K562 (cell line): ENCODE measurements at regions not wholly inside any gene's neighbourhood (a gene's known extent, or its start where the extent isn't known, plus 50 kb on each side); places are given as distances from the start of the nearest gene placed in this dataset.

Experiments
- ATAC-seq: fragments of 200-7000 bp; cut with Tn5 transposase; 3 replicates; pipeline ENCODE4 v1.9.1; 2020; ENCODE audit warnings: moderate library complexity
- BruUV-seq: library from RNA; stranded (reverse); fragments of 400-500 nt; replicated peaks from 2 replicates; lab custom pipeline; 2021; lab: Mats Ljungman, UMichigan
- CTCF ChIA-PET: fragments of 300-600 bp; formaldehyde crosslinking; extraction: SDS; loops from one replicate; lab custom pipeline; 2021; ENCODE audit warnings: low intra/inter-chr PET ratio; lab: Yijun Ruan, JAX
- POLR2A ChIA-PET: fragments of 300-600, 350-650 bp; sonication (Branson Sonifier 250); formaldehyde crosslinking; extraction: SDS; loops from one replicate; lab custom pipeline; 2021; ENCODE audit warnings: antibody characterized with exemption, inconsistent platforms; lab: Yijun Ruan, JAX
- DNase-seq, 4 experiments: peaks; one replicate each; pipeline versions ENCODE4 v3.0.0 to v3.0.0-alpha.2; 2011 to 2018; ENCODE audit warnings: low spot score in 3 of 4, mixed read lengths in 3 of 4; ENCODE audit errors: extremely low read depth in 1 of 4
- FAIRE-seq: peaks from 2 replicates; lab custom pipeline; 2011; peaks lifted over from hg19 to GRCh38; lab: Jason Lieb, UNC
- H2AFZ ChIP-seq: 2 replicates; pipeline ENCODE4 v1.6.0; 2011; ENCODE audit warnings: low read depth, low read length, control low read depth, inconsistent platforms
- H3K27ac ChIP-seq: fragments of 200-600 bp; 3 replicates; pipeline ENCODE4 v1.8.0; 2011; ENCODE audit warnings: low read depth, mild to moderate bottlenecking, control low read depth, inconsistent platforms, low read length, moderate library complexity, mixed read lengths; ENCODE audit errors: extremely low read depth
- H3K27me3 ChIP-seq, 2 experiments: fragments of 300-600 bp in 1 of 2; 2 replicates in 1 of 2; 3 replicates in 1 of 2; pipeline versions ENCODE4 v1.6.0 to v1.8.0; 2011; ENCODE audit warnings: inconsistent platforms in 2 of 2, low read length in 2 of 2, mild to moderate bottlenecking in 1 of 2, mixed read lengths in 1 of 2, moderate library complexity in 1 of 2; ENCODE audit not compliant: control insufficient read depth in 2 of 2, insufficient read depth in 2 of 2
- H3K36me3 ChIP-seq: fragments of 300-600 bp; 3 replicates; pipeline ENCODE4 v1.8.0; 2011; ENCODE audit warnings: mild to moderate bottlenecking, low read length, inconsistent platforms; ENCODE audit not compliant: control insufficient read depth, insufficient read depth
- H3K4me1 ChIP-seq, 2 experiments: fragments of 200-600 bp in 1 of 2; replicated peaks in 1 of 2; 2 replicates in 1 of 2; 3 replicates in 1 of 2; pipeline versions ENCODE4 v1.5.1 to v1.8.0; 2011; ENCODE audit warnings: inconsistent platforms in 2 of 2, low read length in 2 of 2, mild to moderate bottlenecking in 1 of 2, mixed read lengths in 1 of 2, moderate library complexity in 1 of 2; ENCODE audit not compliant: control insufficient read depth in 2 of 2, insufficient read depth in 2 of 2
- H3K4me2 ChIP-seq: 2 replicates; pipeline ENCODE4 v1.6.1; 2011; ENCODE audit warnings: low read length, control low read depth, inconsistent platforms, mixed read lengths; ENCODE audit not compliant: insufficient read depth
- H3K4me3 ChIP-seq: fragments of 200-600 bp; sonication (generic), shearing (Covaris generic); 2 replicates; pipeline ENCODE4 v1.5.1; 2016; ENCODE audit warnings: control low read depth, inconsistent platforms
- H3K79me2 ChIP-seq: fragments of 200-600 bp; 3 replicates; pipeline ENCODE4 v1.8.0; 2011; ENCODE audit warnings: low read length, inconsistent platforms; ENCODE audit not compliant: control insufficient read depth, insufficient read depth
- H3K9ac ChIP-seq, 2 experiments: 2 replicates each; pipeline versions ENCODE4 v1.6.0 to v1.6.1; 2011; ENCODE audit warnings: low read depth in 2 of 2, low read length in 2 of 2, control low read depth in 1 of 2, inconsistent platforms in 1 of 2, mild to moderate bottlenecking in 1 of 2, mixed read lengths in 1 of 2; ENCODE audit not compliant: insufficient read depth in 1 of 2
- H3K9me1 ChIP-seq: one replicate; pipeline ENCODE4 v1.6.0; 2011; ENCODE audit warnings: inconsistent platforms, mild to moderate bottlenecking, low read length, moderate library complexity; ENCODE audit not compliant: control insufficient read depth, insufficient read depth
- H3K9me3 ChIP-seq: replicated peaks from 2 replicates; pipeline ENCODE4 v1.5.1; 2011; ENCODE audit warnings: low read depth, low read length, inconsistent platforms; ENCODE audit not compliant: control insufficient read depth, insufficient read depth
- H4K20me1 ChIP-seq: replicated peaks from 2 replicates; pipeline ENCODE4 v1.6.1; 2011; ENCODE audit warnings: low read length, inconsistent platforms, mixed read lengths; ENCODE audit not compliant: control insufficient read depth, insufficient read depth
- CREB5 ChIP-seq: fragments of 250-450 bp; sonication (Bioruptor Pico); IDR thresholded peaks from 2 replicates; pipeline ENCODE4 v1.5.0; 2020; ENCODE audit warnings: mild to moderate bottlenecking
- HNRNPK ChIP-seq: fragments of 200-400 bp; formaldehyde crosslinking; IDR thresholded peaks from one replicate; pipeline ENCODE4 v1.6.1; 2018; ENCODE audit warnings: mild to moderate bottlenecking, low read depth, low read length; ENCODE audit not compliant: poor library complexity, severe bottlenecking
- MEF2D ChIP-seq: conservative IDR thresholded peaks from 2 replicates; pipeline ENCODE4 v1.6.1; 2016; ENCODE audit warnings: low read depth, missing genetic modification characterization, missing compliant biosample characterization
- MIER1 ChIP-seq: fragments of 450-650 bp; IDR thresholded peaks from 2 replicates; pipeline ENCODE4 v1.6.1; 2016; ENCODE audit warnings: antibody characterized with exemption, mild to moderate bottlenecking, low read depth
- MTF1 ChIP-seq: fragments of 250-450 bp; sonication (Bioruptor Pico); IDR thresholded peaks from 2 replicates; pipeline ENCODE4 v1.9.0; 2021; ENCODE audit warnings: moderate library complexity, mild to moderate bottlenecking, inconsistent platforms, borderline replicate concordance
- SAFB ChIP-seq: fragments of 200-400 bp; formaldehyde crosslinking; IDR thresholded peaks from 2 replicates; pipeline ENCODE4 v1.6.1; 2017; ENCODE audit warnings: low read depth, low read length, borderline replicate concordance
- STAG1 ChIP-seq: sonication (generic); formaldehyde crosslinking; IDR thresholded peaks from 2 replicates; pipeline ENCODE4 v1.5.0; 2020; ENCODE audit warnings: missing genetic modification reagents, borderline replicate concordance
- TAL1 ChIP-seq: fragments of 450-650 bp; IDR thresholded peaks from 2 replicates; pipeline ENCODE4 v1.6.1; 2016; ENCODE audit warnings: mild to moderate bottlenecking
- ZBTB8A ChIP-seq: fragments of 450-650 bp; IDR thresholded peaks from 2 replicates; pipeline ENCODE4 v1.6.1; 2018; ENCODE audit warnings: mild to moderate bottlenecking, moderate library complexity; ENCODE audit not compliant: partially characterized antibody
- ZNF76 ChIP-seq: fragments of 250-450 bp; sonication (Bioruptor Pico); IDR thresholded peaks from 2 replicates; pipeline ENCODE4 v1.4.0; 2020; ENCODE audit warnings: mild to moderate bottlenecking, moderate library complexity, borderline replicate concordance
- ZNF780A ChIP-seq: fragments of 250-450 bp; sonication (Bioruptor Pico); IDR thresholded peaks from 2 replicates; pipeline ENCODE4 v1.5.0; 2021; ENCODE audit warnings: mild to moderate bottlenecking
- WGBS: fragments of 100-300 bp; shearing (Covaris generic); methylation state at CpG from one replicate; pipeline ENCODE4 v1.1.6; 2016; ENCODE audit warnings: low coverage, mixed read lengths; ENCODE audit not compliant: insufficient coverage; ENCODE audit errors: missing lambda C conversion rate; 5-methylcytosine and 5-hydroxymethylcytosine counted together
- in situ Hi-C: fragments of 300-500 bp; cut with MboI; formaldehyde crosslinking; loops from 4 replicates; pipeline ENCODE4 v1.15.0; 2018; ENCODE audit warnings: inconsistent platforms, mixed read lengths
- intact Hi-C: fragments of 100-400 bp; cut with micrococcal nuclease; formaldehyde crosslinking; loops from 2 replicates; pipeline ENCODE4 v1.14.2; 2022

GRCh38 chr7:41037691-41038090 is 665.2 kb downstream of the INHBA start:
- DNase-seq (no peak), FAIRE-seq (no peak), ATAC-seq (no peak)
- Histone ChIP-seq H3K79me2 (no peaks in the 10 kb centered on the region), H3K4me1 (no peaks in the 10 kb centered on the region), H4K20me1 (no peaks in the 10 kb centered on the region), H3K9ac (no peak overlapping the region), H3K36me3 (no peaks in the 10 kb centered on the region), H3K27me3 (no peaks in the 10 kb centered on the region), H2AFZ (no peak overlapping the region), H3K4me3 (no peak overlapping the region), H3K4me2 (no peak overlapping the region), H3K9me1 (no peaks in the 10 kb centered on the region), H3K9me3 (no peaks in the 10 kb centered on the region), H3K27ac (no peak overlapping the region)
- in situ Hi-C loops = no loop called here
- no TSS peak for BruUV-seq
- POLR2A ChIA-PET = interaction anchor here (0.8 kb wide), 1 partner anchor 95 kb away, joined by 3 read pairs; no protein-coding TSS in a partner anchor
- CTCF ChIA-PET = no interaction called here
- intact Hi-C loops = no loop called here
- WGBS = 0% methylated on average over 4 of the region's 5 CpGs
- TF ChIP-seq CREB5 (no peak), ZNF780A (no peak), STAG1 (CRISPR knock-in tag) (no peak), MEF2D (tag) (no peak), MTF1 (no peak), MIER1 (no peak), TAL1 (no peak), ZNF76 (no peak), HNRNPK (no peak), ZBTB8A (no peak), SAFB (no peak)
